Kidney epithelial cell (primary cell): ENCODE measurements at regions not wholly inside any gene's neighbourhood (a gene's known extent, or its start where the extent isn't known, plus 50 kb on each side); places are given as distances from the start of the nearest gene placed in this dataset.

Experiments
- DNase-seq: peaks from one replicate; pipeline ENCODE4 v3.0.0-alpha.2; 2010; ENCODE audit warnings: low read depth
- H3K27me3 ChIP-seq: 2 replicates; pipeline ENCODE4 v1.6.0; 2011; ENCODE audit warnings: low read length; ENCODE audit not compliant: control insufficient read depth, insufficient read depth
- H3K36me3 ChIP-seq: 2 replicates; pipeline ENCODE4 v1.5.1; 2011; ENCODE audit warnings: low read length; ENCODE audit not compliant: control insufficient read depth, insufficient read depth
- H3K4me3 ChIP-seq: 2 replicates; pipeline ENCODE4 v1.5.1; 2011; ENCODE audit warnings: low read depth, mild to moderate bottlenecking, control low read depth, low read length
- TF ChIP-seq, protein P1 (sequence below): IDR thresholded peaks from 2 replicates; pipeline ENCODE4 v1.5.1; 2011; ENCODE audit warnings: mild to moderate bottlenecking, moderate library complexity, low read length, control low read depth, inconsistent platforms; ENCODE audit not compliant: insufficient read depth, poor library complexity, severe bottlenecking

DNA sequence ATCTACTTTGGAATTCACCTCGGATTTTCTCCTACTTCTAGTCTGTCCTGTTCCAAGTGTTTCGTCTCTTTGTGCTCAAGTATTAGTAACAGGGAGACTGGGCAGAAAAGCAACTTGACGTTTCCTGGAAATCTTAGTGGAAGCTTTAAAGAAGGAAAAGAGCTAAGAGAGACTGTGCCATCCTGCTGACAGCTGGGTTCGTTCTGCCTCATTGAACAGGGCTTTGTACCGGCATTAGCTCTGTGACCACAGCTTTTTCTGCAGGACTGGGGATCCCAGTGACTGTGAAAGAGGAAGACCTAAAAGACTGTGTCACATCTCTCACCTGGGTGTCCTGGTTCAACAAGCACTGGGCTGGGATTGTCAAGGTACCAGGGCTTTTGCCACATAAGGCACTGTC lies 70.8 kb upstream of the CDCA7L start:
- TF ChIP-seq, protein P1, sequence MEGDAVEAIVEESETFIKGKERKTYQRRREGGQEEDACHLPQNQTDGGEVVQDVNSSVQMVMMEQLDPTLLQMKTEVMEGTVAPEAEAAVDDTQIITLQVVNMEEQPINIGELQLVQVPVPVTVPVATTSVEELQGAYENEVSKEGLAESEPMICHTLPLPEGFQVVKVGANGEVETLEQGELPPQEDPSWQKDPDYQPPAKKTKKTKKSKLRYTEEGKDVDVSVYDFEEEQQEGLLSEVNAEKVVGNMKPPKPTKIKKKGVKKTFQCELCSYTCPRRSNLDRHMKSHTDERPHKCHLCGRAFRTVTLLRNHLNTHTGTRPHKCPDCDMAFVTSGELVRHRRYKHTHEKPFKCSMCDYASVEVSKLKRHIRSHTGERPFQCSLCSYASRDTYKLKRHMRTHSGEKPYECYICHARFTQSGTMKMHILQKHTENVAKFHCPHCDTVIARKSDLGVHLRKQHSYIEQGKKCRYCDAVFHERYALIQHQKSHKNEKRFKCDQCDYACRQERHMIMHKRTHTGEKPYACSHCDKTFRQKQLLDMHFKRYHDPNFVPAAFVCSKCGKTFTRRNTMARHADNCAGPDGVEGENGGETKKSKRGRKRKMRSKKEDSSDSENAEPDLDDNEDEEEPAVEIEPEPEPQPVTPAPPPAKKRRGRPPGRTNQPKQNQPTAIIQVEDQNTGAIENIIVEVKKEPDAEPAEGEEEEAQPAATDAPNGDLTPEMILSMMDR = no peak
- no peak for DNase-seq
- H3K4me3 ChIP-seq = no peak overlapping the region
- no peaks in the 10 kb centered on the region for H3K27me3 ChIP-seq
- no peaks in the 10 kb centered on the region for H3K36me3 ChIP-seq

DNA sequence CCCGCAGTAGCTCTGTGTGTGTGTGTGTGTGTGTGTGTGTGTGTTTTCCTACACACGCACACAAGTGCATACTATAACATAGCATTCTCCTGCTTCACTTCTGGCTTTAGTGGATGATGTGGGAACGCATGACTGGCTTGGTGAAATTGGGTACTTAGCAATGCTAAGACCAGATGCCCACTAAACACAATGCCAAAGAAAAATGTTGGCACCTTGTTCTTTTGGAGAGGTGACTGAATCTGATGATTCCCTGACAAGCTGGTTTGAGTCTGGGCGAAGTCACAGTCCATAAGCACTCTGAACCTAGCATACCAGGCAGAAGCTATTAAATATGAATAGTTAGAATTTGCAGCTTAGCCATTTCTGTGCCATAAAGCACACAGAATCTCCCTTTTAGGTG lies 68.0 kb upstream of the CDCA7L start:
- H3K27me3 ChIP-seq = no peaks in the 10 kb centered on the region

DNA sequence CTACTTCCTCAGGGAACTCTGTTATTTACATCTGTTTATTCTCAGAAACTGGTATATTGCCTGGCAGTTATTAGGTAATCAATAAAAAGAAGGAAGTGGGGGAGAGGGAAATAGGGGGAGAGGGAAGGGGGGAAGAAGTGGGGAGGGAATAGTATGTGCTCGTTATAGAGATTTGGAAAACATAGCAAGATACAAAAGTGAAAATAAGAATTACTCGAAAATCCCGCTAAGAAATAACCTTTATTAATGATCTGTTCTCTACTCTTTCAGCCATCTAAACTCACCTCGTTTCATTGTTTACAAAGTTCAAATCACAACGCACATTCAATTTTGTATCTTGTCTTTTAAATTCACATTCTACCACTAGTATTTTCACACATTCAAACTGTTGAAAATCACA lies 63.0 kb upstream of the CDCA7L start:
- TF ChIP-seq, protein P1 = no peak
- Histone ChIP-seq H3K4me3 (no peak overlapping the region), H3K36me3 (no peaks in the 10 kb centered on the region), H3K27me3 (no peaks in the 10 kb centered on the region)
- no peak for DNase-seq

More for the DNA sequence above, 68.0 kb upstream of the CDCA7L start:
- no peaks in the 10 kb centered on the region for H3K36me3 ChIP-seq
- H3K4me3 ChIP-seq = no peak overlapping the region
- TF ChIP-seq, protein P1 = no peak
- DNase-seq = no peak

DNA sequence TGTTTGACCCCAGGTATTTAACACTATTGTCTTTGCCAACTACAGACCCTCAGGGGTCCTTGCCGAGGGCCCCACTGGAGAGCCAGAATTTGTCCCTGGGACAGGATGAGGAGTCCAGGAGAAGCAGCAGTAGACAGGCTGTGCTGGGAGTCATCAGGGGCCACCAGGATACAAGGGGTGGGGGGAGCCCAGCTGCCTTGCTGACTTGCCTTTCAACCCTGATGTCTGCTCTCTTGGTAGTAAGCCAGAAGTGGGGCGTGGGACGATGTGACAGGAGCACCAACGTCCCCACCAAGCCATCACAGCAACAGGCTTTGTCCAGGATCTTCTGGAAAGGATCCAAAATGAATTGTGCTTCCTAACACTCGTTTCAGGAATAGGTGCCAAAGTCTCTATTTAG lies 62.4 kb upstream of the CDCA7L start:
- no peak for DNase-seq
- Histone ChIP-seq H3K27me3 (no peaks in the 10 kb centered on the region), H3K4me3 (no peak overlapping the region), H3K36me3 (no peaks in the 10 kb centered on the region)
- TF ChIP-seq, protein P1 = no peak

DNA sequence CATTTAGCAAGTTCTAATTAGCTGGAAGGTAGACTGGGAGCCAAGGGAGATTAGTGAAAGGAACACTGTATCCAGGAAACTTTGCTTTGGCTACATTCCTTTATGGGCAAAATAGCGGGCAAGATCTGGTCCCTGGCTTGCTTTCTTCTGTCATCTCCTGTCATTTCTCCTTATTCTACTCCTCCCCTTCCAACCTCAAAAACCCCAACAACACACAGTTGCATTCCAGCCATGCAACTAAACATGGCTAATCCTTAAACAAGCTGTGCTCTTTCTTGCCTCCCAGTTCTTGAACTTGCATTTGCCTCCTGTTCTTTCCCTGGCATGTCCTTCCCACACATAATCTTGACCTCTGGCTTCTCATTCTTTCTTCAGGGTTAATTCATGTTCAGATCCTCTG lies 59.5 kb upstream of the CDCA7L start:
- DNase-seq = no peak
- no peak overlapping the region for H3K4me3 ChIP-seq
- TF ChIP-seq, protein P1 = no peak
- no peaks in the 10 kb centered on the region for H3K36me3 ChIP-seq
- no peaks in the 10 kb centered on the region for H3K27me3 ChIP-seq

DNA sequence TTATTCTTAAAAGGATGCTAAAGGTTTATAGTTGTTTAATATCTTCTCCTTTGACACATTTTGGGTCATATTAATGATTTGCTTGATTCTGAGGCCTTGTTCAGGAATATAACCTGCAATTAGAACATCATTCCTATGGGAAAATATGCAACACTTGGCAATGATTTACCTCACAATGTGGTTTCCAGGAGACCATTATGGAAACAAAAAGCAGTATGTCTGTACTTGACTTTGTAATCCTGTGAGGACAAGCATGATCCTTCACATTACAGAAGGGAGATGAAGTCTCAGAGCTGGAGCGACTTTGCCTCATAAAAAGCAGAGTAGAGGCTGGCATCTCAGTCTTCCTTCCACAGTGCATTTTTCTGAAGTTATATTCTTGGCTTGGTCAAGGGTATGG lies 57.0 kb upstream of the CDCA7L start:
- no peak for DNase-seq
- H3K36me3 ChIP-seq = no peaks in the 10 kb centered on the region

More for the DNA sequence above, 57.0 kb upstream of the CDCA7L start:
- Histone ChIP-seq H3K4me3 (no peak overlapping the region), H3K27me3 (no peaks in the 10 kb centered on the region)
- TF ChIP-seq, protein P1 = no peak
